Stimulated activated CD4-positive, alpha-beta T cell treated with anti-CD3 and anti-CD28 coated beads, Interleukin-2, amount 100 ng/mL, for 4 hours (primary cell): ENCODE measurements at regions not wholly inside any gene's neighbourhood (a gene's known extent, or its start where the extent isn't known, plus 50 kb on each side); places are given as distances from the start of the nearest gene placed in this dataset.

Source experiments
- DNase-seq: peaks from one replicate; pipeline ENCODE4 v3.0.0-alpha.2; 2020; ENCODE audit warnings: low read depth

DNA sequence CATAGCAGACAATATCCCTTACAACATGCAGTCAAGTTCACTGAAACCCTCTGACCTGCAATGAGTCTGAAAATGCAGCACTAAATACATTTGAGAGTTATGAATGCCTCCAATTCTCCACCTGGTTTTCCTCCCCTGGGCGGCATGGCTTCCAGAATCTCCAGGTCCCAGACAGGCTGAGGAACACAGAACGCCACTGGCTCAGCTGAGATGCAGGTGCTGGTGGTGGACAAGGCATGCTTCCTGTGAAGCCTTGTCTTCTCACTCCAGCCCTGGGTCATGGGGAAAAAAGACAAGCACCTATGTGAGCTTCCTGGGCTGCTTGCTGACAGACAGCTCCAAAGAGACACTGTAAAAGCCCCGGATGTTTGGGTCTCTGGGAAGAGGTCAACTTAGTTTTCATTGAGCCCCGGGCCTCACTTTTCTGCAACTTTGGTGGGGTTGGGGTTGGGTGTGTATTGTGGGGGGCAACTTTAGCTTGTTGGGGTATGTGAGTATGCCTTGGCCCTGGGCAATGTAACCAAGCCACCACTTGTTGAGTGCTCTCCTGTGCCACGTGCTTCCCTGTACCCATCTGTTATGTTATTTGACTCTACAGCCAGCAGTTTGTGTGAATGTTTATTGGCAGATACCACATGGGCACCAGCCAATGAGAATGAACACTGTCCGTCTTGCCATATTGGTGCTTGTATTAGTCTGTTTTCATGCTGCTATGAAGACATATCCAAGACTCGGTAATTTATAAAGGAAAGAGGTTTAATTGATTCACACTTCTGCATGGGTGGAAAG, 127.8 kb downstream of the EMX2 start:
- DNase-seq: no peak

DNA sequence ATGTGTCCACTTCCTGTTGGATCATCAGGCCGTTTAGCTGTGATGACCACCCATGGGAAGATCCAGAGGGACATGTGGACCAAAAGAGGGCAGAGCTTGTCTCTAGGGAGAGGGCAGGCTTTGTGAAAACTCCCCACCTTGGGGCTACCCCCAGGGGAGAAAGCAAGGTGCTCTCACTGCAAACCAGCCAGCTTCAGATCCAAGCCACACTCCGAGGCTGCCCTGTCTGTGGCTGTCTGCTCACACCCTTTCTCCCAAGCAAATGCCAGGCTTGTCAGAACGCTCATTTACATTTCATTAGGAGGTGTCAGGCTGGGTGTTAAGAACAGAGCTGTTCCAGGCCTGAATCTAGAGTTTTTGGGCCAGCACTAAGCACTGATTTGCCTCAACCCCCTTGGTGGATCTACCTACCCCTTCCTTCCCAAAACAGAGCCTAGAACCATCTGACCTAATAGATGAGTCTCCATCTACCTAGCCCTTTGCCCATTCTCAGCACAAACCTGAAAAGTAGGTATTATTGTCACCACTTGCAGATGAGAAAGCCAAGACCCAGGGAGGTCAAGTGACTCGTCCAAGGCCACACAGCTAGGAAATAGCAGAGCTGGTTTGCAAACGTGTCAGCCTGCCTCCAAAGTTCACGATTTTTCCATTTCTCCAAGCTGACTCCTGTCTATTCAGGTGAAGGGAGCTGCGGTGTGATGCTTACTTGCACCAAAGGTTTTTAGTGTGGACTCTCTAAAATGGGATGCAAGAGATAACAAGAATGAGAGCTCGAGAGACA, 130.9 kb downstream of the EMX2 start:
- no peak for DNase-seq

DNA sequence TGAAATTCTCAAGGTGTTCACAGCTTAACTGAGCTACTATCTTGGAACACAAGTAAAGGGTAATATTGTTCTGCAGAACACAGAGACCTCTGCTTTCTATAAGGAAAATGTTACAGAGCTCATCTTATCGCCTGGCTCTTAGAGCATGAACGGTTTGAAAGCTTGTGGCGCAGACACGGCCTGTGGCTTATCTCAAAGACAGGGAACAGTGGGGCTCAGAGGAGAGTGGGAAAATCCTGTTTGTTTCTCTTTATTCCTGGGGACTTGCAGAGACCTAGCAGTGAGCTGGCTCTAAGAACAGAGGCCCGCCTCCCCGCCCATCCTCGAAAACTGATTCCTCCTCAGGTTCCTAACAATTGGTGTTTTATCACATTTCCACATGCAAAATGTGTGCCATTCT, 131.7 kb downstream of the EMX2 start:
- DNase-seq: no peak

DNA sequence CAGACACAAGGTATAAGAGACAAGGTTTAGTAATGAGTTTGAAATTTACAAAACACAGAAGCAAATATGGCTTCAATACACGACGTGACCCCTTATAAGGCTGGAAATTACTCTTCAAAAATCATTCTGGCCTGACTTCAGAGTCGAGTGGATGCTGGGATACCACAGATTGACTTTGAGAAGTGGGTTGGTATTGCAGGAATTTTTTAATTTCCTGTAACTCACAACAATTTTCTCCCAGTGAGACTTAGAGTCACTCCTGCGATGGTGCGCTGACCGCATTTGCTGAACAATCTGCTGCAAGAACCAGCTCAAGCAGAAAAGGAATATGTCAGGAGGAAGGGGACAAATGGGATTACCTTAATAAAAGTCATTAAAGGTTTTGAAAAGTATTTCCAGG, 132.1 kb downstream of the EMX2 start:
- DNase-seq: no peak

DNA sequence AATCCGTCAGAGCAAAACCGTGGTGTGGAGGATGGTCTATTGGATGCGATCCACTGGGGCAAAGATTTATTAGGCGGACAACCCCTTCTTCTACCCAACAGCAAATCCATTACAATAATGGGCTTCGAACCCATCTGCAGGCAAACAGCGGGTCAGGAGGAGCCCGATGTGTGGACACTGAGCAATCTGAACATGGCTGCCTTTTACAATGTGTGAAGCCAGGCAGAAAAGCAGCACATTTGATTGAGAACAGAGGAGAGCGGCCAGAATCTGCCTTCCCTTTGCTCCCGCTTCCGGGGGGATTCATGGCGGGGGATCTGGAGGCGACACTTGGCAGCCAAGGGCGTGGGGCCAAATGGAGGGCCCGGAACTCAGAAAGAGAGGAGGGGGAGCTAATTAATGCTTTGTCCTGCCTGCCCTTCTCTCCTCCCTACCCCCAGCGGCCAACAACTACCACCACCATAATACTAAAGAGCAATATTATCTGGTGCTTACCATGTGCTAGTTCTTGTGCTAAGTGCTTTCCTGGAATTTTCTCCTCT, 133.0 kb downstream of the EMX2 start:
- DNase-seq: no peak

DNA sequence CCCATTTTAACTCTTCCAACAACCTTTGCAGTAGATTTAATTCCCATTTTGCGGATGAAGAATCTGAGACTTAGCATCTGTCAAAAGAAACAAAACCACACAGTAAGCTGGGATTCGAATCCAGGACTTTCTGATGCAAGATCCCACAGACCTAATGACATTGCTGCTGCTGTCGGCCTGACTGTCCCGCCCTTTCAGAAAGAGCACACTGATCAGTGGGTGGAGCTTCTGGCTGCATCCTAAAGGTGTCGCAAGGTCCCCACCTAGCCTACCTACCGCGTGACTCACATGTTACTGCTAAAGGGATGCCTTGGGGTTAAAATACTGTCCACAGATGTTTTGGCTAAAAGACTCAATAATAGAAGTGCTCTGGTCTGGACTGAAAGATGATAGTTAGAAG, 134.7 kb downstream of the EMX2 start:
- no peak for DNase-seq

DNA sequence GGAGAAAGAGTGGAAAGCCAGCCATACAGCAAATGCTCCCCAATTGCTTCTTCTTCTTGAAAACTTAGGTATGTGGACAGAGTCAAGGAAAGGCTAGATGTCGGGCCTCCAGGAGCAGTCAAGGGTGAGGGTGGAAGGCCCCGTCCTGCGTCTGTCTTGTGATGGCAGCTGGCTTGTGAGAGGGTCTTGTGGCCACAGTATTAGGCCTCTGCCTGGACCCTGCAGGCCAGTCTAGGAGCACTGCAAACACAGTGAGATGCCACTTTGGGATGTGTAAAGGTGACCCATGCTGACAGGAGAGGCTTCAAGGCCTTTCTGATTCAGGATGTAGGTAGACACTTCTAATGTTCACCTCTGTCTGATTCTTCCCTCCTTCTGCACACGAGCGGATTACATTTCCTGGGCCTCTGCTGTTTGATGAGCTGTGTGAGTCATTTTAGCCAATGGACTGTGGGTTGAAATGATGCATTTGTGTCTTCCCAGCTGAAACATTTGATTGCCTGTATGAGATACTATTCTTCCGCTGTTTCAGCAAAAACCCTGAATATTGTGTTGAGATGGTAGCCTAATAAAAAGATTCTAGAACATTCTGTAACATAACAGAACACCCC, 135.4 kb downstream of the EMX2 start:
- DNase-seq: no peak

DNA sequence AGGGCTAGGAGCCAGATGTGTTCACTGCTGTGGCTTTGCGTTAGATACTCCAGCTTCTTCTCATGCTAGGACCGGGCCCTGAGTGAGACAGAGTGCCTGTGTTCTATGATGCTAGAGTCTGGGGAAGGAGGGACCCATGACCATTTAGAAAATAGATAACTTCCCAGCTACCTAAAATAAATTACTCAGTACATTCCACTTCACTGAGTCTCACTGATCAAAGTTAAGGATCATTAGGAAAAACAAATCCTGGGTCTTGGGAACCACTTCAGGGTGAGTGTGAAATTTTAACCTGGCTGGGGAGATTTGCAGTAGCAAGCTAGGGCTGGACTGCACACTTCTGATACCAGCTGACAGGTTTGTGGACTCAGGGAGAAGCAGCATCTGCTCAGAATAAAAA, 138.1 kb downstream of the EMX2 start:
- no peak for DNase-seq

DNA sequence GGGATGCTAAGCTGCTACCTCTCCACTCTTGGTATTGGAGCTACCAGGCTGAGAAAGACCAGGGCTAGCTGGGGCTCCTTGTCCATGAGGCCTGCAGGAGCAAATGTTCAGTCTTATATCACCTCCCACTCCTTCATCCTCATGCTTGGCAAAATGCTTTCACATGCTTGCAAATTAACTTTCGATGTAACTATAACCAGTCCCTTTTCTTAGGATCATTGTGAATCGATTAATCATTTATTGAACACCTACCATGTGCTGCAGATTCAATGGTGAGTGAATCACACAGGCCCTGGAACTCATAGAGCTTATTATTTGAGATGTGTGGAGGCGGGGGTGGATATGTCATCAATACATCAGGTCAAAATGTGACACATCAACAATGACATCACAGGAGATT, 138.6 kb downstream of the EMX2 start:
- DNase-seq: no peak

DNA sequence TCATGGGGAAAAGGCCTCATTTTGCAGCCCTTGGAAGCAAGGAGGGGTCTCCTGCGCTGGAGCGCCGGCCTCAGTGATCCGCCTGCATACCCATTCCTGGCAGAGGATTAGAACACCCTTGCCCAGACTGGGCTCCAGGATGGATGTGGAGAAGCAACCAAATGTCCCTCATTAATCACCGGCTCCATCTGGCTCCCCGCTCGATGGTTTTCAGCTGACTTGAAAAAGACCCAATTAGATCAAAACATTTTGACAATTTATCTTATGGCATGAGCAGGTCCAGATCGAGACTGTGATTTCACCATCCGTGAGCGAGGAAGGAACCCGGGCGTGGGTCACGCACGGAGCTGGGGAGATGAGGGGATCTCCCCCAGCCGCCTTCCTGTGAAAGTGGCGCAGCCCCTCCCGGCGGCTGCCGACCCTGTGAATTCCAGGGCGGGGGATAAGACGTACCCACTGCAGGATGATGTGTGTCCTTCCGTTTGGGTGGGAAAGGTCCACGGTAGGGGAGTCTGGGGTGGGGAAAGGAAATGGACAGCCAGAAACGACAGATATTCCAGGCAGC, 141.6 kb downstream of the EMX2 start:
- no peak for DNase-seq

DNA sequence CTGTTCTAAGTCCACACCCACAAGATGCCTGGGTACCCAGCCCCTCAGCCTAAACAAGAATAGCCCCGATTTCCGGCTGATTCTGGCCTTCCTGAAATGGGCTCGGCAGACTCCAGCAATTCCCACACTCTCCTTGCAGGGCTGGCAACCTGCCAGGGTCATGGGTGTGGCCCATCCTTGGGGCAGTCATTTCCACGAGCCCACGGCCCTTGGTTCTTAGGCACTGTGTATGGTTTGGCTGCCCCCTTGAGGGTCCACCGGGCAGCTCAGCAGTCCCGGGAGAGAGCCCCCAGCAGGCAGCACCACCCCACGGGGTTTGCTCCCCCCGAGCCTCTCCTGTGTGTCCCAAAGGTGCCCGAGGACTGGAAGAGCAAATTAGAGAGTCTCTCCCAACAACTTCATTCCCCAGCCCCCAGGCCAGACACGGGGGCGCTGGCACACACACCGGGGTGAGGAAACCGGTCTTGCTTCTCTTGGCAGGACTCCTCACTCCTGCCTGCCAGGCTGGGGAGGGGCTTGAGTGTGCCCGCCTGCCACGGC, 142.2 kb downstream of the EMX2 start:
- DNase-seq: no peak

DNA sequence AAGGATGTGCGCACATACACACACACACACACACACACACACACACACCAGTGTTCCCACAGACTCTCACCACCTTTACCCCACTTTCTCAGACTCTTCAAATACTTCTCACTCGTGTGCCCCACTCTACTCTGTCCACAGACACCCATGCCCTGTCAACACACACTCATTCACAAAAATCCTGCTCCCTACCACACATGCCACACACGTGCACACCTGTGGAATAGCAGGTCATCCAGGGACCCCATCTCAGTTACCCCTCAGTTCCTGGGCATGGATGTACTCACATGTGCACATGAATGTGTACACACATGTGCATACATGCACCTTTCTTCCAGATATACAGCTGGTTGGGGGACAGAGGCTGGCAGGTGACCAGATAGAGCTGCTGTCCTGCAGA, 142.9 kb downstream of the EMX2 start:
- DNase-seq: no peak

DNA sequence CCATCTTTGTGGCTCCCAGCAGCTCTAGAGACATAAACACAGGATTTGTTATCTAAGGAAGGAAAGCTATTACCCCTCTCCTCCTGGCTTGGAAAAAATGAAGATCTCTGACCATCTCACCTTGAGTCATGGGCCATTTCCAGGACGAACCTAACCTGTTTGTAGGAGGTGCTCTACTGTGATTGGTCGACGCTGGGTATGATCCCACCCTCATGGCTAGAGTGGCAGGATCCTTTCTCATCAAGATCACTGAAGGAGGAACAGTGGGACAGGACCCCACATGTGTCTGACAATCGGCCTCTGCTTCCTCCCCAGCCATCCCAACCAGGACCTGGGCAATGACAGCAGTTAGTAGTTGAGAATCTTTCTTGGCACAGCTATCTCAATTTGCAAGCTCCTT, 144.1 kb downstream of the EMX2 start:
- DNase-seq: no peak

DNA sequence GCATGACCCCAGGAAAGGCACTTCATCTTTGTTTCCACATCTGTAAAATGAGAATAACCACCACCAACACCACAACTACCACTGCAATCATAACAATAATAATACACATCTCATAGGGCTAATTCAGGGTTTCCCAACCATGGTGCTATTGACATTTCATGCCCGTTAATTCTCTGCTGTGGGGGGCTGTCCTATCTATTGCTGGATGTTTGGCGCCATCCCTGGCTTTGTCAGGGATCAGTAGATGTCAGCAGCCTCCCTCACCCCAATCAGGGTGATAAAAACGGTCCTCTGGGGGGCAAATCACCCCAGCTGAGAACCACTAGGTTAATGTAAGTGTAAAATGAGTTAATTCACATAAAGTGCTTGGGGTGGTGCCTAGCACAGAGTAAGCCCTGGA, 145.8 kb downstream of the EMX2 start:
- no peak for DNase-seq

DNA sequence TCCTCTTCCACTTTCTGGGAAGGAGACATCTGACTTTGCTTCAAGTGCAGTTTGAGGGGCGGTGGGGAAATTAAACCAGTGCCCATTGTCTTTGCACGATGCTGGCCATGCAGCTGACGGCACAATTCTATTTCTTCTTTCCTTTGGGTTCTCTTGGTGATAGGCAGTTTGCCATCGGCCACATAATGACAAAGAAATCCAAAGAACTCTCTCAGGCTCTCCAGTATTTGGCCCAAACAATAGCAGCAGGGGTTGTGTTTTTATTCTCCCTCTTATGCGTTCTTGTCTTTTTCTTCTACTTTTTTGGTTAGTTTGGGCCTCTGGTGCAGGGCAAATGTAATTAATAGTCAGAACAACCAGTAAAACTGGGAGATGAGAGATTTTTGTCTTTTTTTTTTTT, 147.0 kb downstream of the EMX2 start:
- DNase-seq: no peak

DNA sequence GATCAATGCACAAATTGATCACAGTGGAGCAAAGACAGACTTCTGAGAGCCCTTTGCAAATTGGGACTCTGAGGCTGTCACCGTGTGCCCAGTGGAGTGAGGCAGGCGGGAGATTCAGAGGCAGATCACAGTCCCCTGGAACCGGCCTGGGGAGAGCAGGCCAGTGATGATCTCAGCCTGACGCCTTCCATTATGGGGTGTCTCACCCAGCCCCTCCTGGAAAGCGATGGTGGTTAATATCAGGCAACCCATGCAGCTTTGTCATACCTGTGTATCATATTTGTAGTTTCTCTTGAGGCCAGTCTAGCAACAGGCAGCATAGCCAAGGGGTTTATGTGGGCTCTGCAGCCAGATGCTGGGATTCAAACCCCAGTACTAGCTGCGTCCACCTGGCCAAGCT, 147.8 kb downstream of the EMX2 start:
- no peak for DNase-seq

DNA sequence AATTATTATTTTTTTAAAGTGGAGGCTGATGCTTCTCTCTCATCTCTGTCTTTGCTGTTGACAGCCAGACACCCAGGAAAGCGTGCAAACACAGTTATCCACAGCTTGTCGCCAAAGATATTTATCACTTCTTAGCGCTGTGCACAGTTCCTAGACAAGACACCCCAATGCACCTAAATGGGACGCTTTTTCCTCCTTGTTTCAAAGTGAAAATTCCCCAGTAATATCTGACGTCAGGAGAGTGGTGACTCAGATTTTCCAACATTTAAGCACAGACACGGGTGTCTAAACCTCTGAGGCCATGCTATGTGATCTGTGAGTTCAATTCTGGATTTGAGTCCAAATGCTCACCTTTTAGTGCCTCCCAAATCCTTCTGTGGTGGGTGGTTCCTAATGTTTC, 151.6 kb downstream of the EMX2 start:
- no peak for DNase-seq

DNA sequence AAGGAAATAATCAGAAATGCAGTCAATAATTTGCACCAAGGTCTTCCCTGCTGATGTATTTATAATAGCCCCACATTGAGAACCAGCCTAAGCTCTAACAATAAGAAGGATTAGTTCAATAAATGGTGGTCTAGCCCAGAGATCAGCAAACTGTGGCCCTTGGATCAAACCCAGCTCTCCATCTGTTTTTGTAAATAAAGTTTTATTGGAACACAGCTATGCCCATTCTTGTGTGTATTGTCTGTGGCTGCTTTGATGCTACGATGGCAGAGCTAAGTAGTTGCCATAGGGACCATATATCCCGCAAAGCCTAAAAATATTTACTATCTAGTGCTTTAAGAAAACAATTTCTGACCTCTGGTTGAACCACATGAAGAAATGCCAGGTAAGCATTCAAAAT, 154.9 kb downstream of the EMX2 start:
- DNase-seq: no peak

DNA sequence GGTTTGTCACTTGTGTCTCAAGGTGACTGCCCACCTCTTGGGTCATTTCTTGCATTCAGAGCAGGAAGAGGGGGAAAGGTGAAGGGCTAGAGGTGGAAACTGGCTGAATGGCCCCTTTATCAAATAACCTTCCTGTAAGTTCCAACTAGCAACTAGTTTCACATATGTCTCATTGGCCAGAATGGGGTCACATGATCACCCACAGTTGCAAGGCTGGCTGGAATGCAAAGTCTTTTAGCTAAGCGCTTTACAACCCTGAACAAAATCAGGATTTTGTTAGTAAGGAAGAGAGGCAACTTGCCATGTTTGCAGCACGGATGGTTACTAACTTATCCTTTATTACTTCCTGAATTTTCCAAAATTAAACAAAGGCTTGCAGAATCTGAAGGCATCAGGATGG, 156.3 kb downstream of the EMX2 start:
- DNase-seq: no peak

DNA sequence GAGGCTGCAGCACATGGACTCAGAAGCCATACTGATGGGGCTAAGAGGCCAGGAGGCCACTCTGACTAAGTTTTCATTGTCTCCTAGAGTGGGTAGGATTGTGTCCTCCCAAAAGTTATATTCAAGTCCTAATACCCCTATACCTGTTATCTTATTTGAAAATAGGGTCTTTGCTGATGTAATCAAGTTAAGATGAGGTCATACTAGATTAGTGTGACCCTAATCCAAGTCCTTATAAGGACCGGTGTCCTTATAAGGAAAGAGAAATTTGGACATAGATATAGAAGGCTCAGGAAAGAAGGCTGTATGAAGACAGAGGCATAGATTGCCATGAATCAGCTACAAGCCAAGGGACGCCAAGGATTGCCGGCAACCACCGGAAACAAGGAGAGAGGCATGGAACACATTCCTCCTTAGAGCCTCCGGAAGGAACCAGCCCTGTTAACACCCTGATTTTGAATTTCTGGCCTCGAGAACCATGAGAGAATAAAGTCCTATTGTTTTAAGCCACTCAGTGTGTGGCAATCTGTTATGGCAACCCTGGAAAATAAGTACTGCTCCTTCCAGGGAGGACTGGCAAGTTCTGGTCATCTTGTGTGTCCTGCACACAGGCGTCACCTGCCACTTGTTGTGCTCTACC, 157.0 kb downstream of the EMX2 start:
- DNase-seq: no peak

DNA sequence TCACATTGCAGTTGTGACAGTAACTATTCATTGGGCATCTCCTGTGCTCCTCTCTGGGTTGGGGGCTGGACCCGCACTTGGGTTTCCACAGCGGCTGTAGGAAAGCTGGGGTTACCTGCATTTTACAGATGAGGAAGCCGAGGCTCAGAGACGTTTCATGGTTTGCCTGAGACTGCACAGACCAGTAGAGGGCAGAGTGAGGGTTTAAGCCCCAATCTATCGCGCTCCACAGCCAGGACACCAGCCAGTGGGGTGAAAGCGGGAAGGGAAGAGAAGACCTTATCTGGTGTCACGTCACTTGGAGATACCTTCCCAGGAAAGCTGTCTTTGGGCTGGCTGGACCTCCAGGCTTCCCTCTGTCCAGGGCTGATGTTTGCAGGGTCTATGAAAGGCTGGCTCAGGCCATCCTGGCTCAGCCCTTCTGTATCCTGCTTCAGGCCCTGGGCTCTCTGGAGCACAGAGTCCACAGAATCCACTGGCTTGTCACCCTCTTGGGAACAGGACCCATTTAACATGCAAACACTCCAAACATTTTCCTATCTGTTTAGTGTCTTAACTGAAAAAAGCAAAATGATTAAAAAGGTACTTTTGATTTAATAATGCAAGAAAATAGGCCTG, 167.7 kb downstream of the EMX2 start:
- DNase-seq: no peak
